Neural cell (in vitro differentiated cells): ENCODE measurements at regions not wholly inside any gene's neighbourhood (a gene's known extent, or its start where the extent isn't known, plus 50 kb on each side); places are given as distances from the start of the nearest gene placed in this dataset.

Experiments
- H2AFZ ChIP-seq: fragments of 200-600, 300-800 bp; sonication (generic), shearing (Covaris generic); 2 replicates; pipeline ENCODE4 v1.6.0; 2014; ENCODE audit warnings: low read depth, mild to moderate bottlenecking, antibody characterized with exemption, low read length, moderate library complexity
- H3F3A ChIP-seq: fragments of 200-600 bp; shearing (Covaris generic); 2 replicates; pipeline ENCODE4 v1.6.1; 2016; ENCODE audit warnings: mild to moderate bottlenecking, moderate library complexity, mixed read lengths, antibody characterized with exemption, low read length; ENCODE audit not compliant: insufficient read depth, poor library complexity, severe bottlenecking
- H3K27ac ChIP-seq: fragments of 200-600, 300-800 bp; sonication (generic), shearing (Covaris generic); 2 replicates; pipeline ENCODE4 v1.5.1; 2014; ENCODE audit warnings: mild to moderate bottlenecking, low read length, moderate library complexity
- H3K27me3 ChIP-seq: fragments of 300-800, 200-600 bp; sonication (generic), shearing (Covaris generic); 2 replicates; pipeline ENCODE4 v1.6.0; 2014; ENCODE audit warnings: mild to moderate bottlenecking, low read depth, low read length, moderate library complexity; ENCODE audit not compliant: insufficient read depth
- H3K36me3 ChIP-seq: fragments of 300-800, 200-600 bp; sonication (generic), shearing (Covaris generic); 2 replicates; pipeline ENCODE4 v1.5.1; 2014; ENCODE audit warnings: mild to moderate bottlenecking, antibody characterized with exemption, low read length, moderate library complexity; ENCODE audit not compliant: insufficient read depth
- H3K4me2 ChIP-seq: fragments of 300-800, 200-600 bp; sonication (generic), shearing (Covaris generic); 2 replicates; pipeline ENCODE4 v1.6.0; 2014; ENCODE audit warnings: mild to moderate bottlenecking, low read length
- H3K4me3 ChIP-seq: fragments of 300-800, 200-600 bp; sonication (generic), shearing (Covaris generic); 2 replicates; pipeline ENCODE4 v1.5.1; 2014; ENCODE audit warnings: mild to moderate bottlenecking, low read length, moderate library complexity
- H3K79me2 ChIP-seq: fragments of 200-600 bp; shearing (Covaris generic); replicated peaks from 2 replicates; pipeline ENCODE4 v1.6.0; 2014; ENCODE audit warnings: mild to moderate bottlenecking, low read length, moderate library complexity; ENCODE audit not compliant: insufficient read depth
- H3K9ac ChIP-seq: fragments of 300-800, 200-600 bp; sonication (generic), shearing (Covaris generic); 2 replicates; pipeline ENCODE4 v1.6.1; 2016; ENCODE audit warnings: mild to moderate bottlenecking, low read length, mixed read lengths
- H3K9me2 ChIP-seq: fragments of 200-600 bp; shearing (Covaris generic); 2 replicates; pipeline ENCODE4 v1.6.1; 2016; ENCODE audit warnings: mild to moderate bottlenecking, low read length, mixed read lengths; ENCODE audit not compliant: insufficient read depth
- H3K9me3 ChIP-seq: fragments of 200-600, 300-800 bp; sonication (generic), shearing (Covaris generic); 2 replicates; pipeline ENCODE4 v1.6.1; 2016; ENCODE audit warnings: mild to moderate bottlenecking, mixed run types, low read length, moderate library complexity, mixed read lengths
- H4K20me1 ChIP-seq: fragments of 200-600 bp; shearing (Covaris generic); 2 replicates; pipeline ENCODE4 v1.6.1; 2016; ENCODE audit warnings: mild to moderate bottlenecking, mixed run types; ENCODE audit not compliant: insufficient read depth
- CTCF ChIP-seq: fragments of 450-650 bp; IDR thresholded peaks from 2 replicates; pipeline ENCODE4 v1.5.1; 2014; ENCODE audit warnings: antibody characterized with exemption, mild to moderate bottlenecking, moderate library complexity; ENCODE audit not compliant: poor library complexity, severe bottlenecking
- EP300 ChIP-seq: fragments of 450-650 bp; conservative IDR thresholded peaks from 2 replicates; pipeline ENCODE4 v1.6.1; 2014; ENCODE audit warnings: antibody characterized with exemption, mild to moderate bottlenecking, moderate library complexity; ENCODE audit not compliant: poor library complexity, severe bottlenecking
- EZH2 ChIP-seq: fragments of 200-600, 300-800 bp; shearing (Covaris generic), sonication (generic); IDR thresholded peaks from 2 replicates; pipeline ENCODE4 v1.6.1; 2014; ENCODE audit warnings: antibody characterized with exemption, low read length, borderline replicate concordance, mild to moderate bottlenecking; ENCODE audit not compliant: insufficient read depth, poor library complexity, severe bottlenecking
- MXI1 ChIP-seq: fragments of 450-650 bp; conservative IDR thresholded peaks from 2 replicates; pipeline ENCODE4 v1.6.1; 2014; ENCODE audit warnings: antibody characterized with exemption, mild to moderate bottlenecking; ENCODE audit not compliant: poor library complexity, severe bottlenecking
- POLR2AphosphoS5 ChIP-seq: IDR thresholded peaks from 2 replicates; pipeline ENCODE4 v1.6.1; 2012
- REST ChIP-seq: IDR thresholded peaks from 2 replicates; pipeline ENCODE4 v1.6.1; 2012; ENCODE audit warnings: borderline replicate concordance
- SMC3 ChIP-seq: fragments of 450-650 bp; conservative IDR thresholded peaks from 2 replicates; pipeline ENCODE4 v1.6.1; 2014; ENCODE audit warnings: antibody characterized with exemption, mild to moderate bottlenecking, moderate library complexity; ENCODE audit not compliant: poor library complexity
- TAF1 ChIP-seq: IDR thresholded peaks from 2 replicates; pipeline ENCODE4 v1.6.1; 2012; ENCODE audit warnings: low read depth

GRCh38 chr7:113004726-113005454 lies 81.7 kb downstream of the GPR85 start:
- Histone ChIP-seq H3K27me3 (no peaks in the 10 kb centered on the region), H3K4me3 (no peak overlapping the region), H3K36me3 (no peaks in the 10 kb centered on the region), H4K20me1 (no peaks in the 10 kb centered on the region), H3K9me3 (no peaks in the 10 kb centered on the region), H3K79me2 (no peaks in the 10 kb centered on the region), H3K4me2 (no peak overlapping the region), H2AFZ (no peak overlapping the region), H3F3A (no peaks in the 10 kb centered on the region), H3K27ac (no peak overlapping the region), H3K9me2 (no peaks in the 10 kb centered on the region), H3K9ac (no peak overlapping the region)
- no peak for TF ChIP-seq EZH2
- TF ChIP-seq REST: no peak
- no peak for TF ChIP-seq CTCF

DNA sequence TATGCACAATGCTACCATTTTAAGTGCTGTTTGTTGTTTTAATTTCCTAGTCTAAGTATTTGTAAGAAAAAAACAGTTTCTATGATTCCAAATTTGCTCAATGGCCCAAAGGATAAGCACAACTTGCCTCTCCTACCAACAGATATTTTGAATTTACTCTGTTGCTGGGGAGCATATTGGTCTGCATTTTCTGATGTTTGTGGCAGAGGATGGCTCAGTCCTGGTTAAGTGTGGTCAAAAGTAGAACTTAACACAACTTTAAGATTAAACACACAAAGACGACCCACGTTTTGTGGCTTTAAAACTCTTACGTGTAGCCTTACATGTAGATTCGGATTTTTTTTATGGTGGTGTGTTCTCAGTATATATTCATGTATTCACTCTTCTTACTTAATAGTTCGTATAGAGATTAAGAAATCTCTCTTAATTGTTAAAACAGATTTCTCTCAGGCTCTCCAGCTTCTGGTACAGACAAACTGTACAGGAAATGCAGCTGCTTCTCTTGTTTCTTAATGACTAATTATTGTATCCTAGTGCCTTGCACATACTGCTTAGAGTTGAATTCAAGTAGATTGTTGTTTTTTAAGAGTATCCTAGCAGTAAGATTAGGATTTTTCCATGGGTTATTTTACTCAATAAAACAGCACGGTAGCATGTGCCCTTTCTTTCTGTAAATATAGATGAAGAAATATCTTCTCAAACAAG lies 86.2 kb downstream of the GPR85 start:
- no peaks in the 10 kb centered on the region for H3K9me3 ChIP-seq
- H3K27me3 ChIP-seq: no peaks in the 10 kb centered on the region
- H3K27ac ChIP-seq: no peak overlapping the region
- H3K36me3 ChIP-seq: no peaks in the 10 kb centered on the region
- H2AFZ ChIP-seq: no peak overlapping the region
- no peak overlapping the region for H3K4me2 ChIP-seq
- no peaks in the 10 kb centered on the region for H3F3A ChIP-seq
- no peaks in the 10 kb centered on the region for H4K20me1 ChIP-seq
- H3K79me2 ChIP-seq: no peaks in the 10 kb centered on the region
- no peaks in the 10 kb centered on the region for H3K9me2 ChIP-seq
- TF ChIP-seq MXI1 (no peak), TAF1 (no peak), POLR2AphosphoS5 (no peak), EZH2 (no peak), REST (no peak), SMC3 (no peak), CTCF (no peak), EP300 (no peak)
- no peak overlapping the region for H3K9ac ChIP-seq
- H3K4me3 ChIP-seq: no peak overlapping the region
